GM18498 (cell line): ENCODE measurements at regions not wholly inside any gene's neighbourhood (a gene's known extent, or its start where the extent isn't known, plus 50 kb on each side); places are given as distances from the start of the nearest gene placed in this dataset.
"Not testable (repeated sequence)": the region's sequence is repeated elsewhere in the genome, so short reads cannot be mapped to it uniquely, and the experiment has no call there.

ENCODE experiments used
- ATAC-seq: cut with Tn5 transposase; IDR thresholded peaks from one replicate; pipeline ENCODE4 v1.9.1; 2021; ENCODE audit warnings: mild to moderate bottlenecking, moderate library complexity; ENCODE audit not compliant: unreplicated experiment

GRCh38 chr6:28621268-28621667 lies 95.6 kb downstream of the GPX5 start:
- not testable (repeated sequence) for ATAC-seq

DNA sequence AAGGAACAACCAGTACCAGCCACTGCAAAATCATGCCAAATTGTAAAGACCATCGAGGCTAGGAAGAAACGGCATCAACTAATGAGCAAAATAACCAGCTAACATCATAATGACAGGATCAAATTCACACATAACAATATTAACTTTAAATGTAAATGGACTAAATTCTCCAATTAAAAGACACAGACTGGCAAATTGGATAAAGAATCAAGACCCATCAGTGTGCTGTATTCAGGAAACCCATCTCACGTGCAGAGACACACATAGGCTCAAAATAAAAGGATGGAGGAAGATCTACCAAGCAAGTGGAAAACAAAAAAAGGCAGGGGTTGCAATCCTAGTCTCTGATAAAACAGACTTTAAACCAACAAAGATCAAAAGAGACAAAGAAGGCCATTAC lies 97.6 kb downstream of the GPX5 start:
- ATAC-seq = not testable (repeated sequence)

GRCh38 chr6:28626386-28626785 lies 100.7 kb downstream of the GPX5 start:
- ATAC-seq = not testable (repeated sequence)

- ATAC-seq = no peak
Measured at GRCh38 chr6:28632326-28632851, 106.7 kb downstream of the GPX5 start.

GRCh38 chr6:28633445-28634215 lies 107.9 kb downstream of the GPX5 start:
- ATAC-seq = no peak

DNA sequence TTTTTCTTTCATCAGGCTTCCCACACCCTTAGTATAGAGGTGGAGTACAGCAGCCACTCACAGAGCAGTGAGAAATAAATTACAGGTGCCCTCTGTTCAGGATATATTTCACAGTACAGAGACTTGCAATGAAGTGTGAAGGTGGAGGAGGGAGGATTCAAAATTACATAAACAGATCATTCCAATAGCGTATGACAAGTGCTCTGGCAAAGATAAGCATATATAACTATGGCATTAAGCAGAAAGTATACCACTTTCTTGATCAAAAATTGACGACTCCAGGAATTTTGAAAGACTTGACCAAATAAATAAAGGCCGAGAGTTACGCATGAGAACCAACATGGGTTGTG lies 108.7 kb downstream of the GPX5 start:
- no peak for ATAC-seq

- no peak for ATAC-seq
Measured at GRCh38 chr6:28634761-28635546, 109.3 kb downstream of the GPX5 start.

DNA sequence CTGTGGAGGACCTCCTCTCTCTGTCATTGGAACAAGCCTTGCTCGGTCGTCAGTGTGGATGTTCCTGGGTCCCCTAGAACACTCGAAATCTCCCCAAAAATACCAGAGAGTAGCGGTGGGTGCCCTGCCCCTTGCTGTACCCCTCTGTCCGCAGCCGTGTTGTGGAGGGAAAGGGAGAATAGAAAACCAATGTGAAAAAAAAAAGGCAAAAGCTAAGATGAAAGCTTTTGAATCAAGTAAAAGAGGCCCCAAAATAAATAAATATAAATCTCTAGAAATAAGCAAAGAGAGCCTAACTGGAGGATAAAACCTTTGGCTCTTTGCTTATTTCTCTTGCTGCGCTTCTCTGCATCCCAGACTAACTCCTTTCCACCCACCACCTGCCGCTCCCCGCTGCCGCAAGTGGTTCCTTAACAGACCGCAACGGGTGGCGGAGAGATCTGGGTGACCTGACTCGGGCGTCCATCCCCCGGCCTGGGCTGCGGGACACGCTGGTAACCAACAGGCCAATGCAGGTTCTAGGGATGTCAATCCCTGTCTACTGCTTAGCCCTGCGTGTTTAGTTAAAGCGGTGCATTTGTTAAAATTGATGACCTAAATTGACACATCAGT lies 110.0 kb downstream of the GPX5 start:
- ATAC-seq = no peak

- no peak for ATAC-seq
Measured at GRCh38 chr6:28638787-28639430, 113.2 kb downstream of the GPX5 start.

DNA sequence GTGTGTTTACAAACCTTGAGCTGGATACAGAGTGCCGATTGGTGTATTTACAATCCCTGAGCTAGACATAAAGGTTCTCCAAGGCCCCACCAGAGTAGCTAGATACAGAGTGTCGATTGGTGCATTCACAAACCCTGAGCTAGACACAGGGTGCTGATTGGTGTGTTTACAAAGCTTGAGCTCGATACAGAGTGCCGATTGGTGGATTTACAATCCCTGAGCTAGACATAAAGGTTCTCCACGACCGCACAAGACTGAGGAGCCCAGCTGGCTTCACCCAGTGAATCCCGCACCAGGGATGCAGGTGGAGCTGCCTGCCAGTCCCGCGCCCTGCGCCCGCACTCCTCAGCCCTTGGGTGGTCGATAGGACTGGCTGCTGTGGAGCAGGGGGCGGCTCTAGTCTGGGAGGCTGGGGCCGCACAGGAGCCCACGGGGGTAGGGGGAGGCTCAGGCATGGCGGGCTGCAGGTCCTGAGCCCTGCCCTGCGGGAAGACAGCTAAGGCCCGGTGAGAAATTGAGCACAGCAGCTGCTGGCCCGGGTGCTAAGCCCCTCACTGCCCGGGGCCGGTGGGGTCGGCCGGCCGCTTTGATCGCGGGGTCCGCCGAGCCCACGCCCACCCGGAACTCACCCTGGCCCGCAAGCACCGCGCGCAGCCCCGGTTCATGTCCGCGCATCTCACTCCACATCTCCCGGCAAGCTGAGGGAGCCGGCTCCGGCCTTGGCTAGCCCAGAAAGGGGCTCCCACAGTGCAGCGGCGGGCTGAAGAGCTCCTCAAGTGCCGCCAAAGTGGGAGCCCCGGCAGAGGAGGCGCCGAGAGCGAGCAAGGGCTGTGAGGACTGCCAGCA lies 114.0 kb downstream of the GPX5 start:
- ATAC-seq = not testable (repeated sequence)

- no peak for ATAC-seq
Measured at GRCh38 chr6:28643017-28643740, 117.5 kb downstream of the GPX5 start.

- no peak for ATAC-seq
Measured at GRCh38 chr6:28646650-28647049, 121.0 kb downstream of the GPX5 start.

DNA sequence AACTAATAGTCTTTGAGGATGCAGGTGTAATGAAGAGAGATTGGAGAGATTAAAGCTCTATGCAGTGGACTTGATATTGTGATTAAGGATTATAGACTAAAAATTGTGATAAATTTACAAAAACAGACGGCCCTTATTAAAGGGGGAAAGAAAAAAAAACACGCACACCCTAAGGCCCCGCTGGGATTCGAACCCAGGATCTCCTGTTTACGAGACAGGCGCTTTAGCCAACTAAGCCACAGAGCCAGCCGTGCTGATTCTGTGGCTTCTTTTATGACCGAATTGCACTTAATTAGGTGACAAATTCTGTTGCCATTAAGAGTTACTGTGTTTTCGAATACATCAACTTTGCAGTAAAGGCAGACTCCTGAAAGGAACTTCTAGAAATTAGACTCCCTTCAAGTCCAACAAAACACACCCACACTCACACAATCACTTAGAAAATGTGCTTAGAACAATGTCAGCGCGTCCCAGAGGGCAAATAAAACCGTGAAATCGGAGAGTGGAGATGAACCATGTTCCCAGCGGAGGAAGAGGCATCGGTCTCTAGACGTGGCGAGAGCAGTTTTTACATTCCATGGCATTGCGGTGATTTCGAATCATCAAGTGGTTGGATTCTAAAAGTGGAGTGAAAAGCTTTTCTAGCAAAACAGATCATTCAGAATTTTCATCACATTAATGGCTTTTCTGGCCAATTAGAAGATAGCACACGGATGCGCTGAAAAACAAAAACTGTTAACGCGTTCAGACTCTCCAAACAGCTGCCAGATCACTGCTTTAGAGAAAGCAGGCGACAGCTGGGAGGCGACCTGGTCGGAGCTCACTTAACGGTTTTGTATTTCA lies 122.6 kb downstream of the GPX5 start:
- peak; percentile 44 for ATAC-seq

DNA sequence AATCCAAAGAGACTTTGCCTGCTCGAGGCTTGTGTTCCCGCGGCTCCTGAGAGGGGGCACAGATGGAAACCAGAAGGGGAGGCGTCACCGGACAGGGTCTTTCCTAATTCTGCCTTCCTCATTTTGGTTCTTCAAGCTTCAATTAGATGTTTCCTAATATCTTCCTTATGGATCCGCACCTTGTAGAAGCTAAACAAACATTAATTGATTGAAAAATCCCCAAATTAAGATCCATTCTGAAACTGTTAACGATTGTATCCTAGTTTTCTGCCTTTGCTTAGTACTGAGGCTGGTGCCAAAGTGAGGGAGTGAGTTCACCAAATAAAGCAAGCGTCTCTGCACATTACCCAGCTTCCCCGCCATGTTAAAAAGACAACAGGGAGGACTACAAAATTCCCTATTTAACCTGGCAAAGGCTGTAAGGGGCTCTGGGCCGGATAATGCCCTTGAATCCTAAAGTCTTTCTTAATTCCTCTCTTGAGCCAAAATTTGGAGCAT lies 123.2 kb downstream of the GPX5 start:
- no peak for ATAC-seq

- ATAC-seq = no peak
Measured at GRCh38 chr6:28651161-28651560, 125.5 kb downstream of the GPX5 start.

DNA sequence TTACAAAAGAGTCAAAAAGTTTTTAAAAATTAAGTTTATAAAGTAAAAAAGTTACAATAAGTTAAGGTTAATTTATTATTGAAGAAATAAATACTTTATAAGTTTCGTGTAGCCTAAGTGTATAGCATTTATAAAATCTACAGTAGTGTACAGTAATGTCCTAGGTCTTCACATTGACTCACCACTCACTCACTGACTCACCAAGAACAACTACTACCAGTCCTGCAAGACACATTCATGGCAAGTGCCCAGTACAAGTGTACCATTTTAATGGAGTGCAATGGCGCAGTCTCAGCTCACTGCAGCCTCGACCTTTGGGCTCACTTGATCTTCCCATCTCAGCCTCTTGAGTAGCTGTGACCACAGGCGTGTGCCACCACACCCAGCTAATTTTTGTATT lies 128.2 kb downstream of the GPX5 start:
- no peak for ATAC-seq

DNA sequence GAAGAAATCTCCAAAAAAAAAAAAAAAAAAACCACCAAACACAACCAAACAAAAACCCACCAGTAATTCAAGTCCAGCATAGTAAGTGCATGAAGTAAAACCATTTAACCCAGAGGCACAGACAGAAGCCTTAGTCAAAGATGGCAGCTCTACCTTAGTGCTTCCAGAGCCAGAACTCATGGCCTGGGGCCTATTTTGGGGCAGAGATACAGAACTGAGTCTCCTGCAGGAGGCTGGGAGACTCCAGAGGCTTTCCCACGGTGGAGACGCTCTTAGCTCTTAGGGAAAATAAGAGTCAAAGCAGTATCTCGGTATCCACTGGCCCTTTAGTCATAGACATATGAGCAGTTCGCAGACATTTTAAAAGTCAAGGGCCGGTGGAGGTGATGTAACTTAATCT lies 129.5 kb downstream of the GPX5 start:
- ATAC-seq = no peak

- ATAC-seq = no peak
Measured at GRCh38 chr6:28656715-28657114, 131.0 kb downstream of the GPX5 start.

- no peak for ATAC-seq
Measured at GRCh38 chr6:28657381-28657768, 131.7 kb downstream of the GPX5 start.
